ENCODE measurements at regions not wholly inside any gene's neighbourhood (a gene's known extent, or its start where the extent isn't known, plus 50 kb on each side); places are given as distances from the start of the nearest gene placed in this dataset.
"Not testable (repeated sequence)": the region's sequence is repeated elsewhere in the genome, so short reads cannot be mapped to it uniquely, and the experiment has no call there.

DNA sequence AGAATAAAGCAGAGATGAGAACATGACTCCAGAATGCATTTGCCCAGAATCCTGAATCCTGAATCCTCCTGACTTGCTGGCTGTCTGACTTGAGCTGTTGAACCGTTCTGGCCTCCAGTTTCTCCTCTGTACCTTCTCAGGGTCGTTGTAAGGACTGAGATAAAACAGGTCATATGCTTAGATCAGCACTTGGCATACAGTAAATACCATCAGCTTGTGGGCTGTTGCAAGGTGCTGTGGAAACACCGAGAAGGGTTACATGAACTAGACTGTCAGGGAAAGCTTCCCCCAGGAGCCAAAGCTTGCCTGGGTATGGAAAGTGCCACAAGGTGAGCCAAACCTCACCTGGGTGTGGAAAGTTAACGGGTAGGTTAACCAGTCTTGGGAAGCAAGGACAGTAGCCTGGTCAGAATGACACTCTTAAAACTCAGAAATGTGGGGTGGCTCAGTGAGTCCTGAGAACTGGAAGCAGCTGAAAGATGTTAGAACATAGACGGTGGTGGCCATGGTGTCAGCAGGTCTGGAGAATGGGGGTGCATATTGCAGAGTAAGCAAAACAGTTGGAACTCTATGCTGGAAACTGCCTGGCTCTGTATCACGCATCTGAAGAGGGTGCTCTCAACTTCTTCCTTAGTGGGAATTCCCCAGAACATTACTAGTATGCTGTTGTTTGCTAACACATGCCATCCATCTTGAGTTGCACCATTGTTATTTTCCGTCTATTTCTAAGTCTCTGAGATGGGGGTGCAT lies 105.3 kb upstream of the DYRK2 start:
- TF ChIP-seq CTCF (IDR thresholded peaks at IDR 0.05; ENCODE audit: insufficient read depth, low read depth, low read length, missing control alignments) = no peak
- no peak overlapping the region for H3K4me3 ChIP-seq (ENCODE audit: low read depth, low read length)
- DNase-seq (ENCODE audit: low read depth) = no peak

DNA sequence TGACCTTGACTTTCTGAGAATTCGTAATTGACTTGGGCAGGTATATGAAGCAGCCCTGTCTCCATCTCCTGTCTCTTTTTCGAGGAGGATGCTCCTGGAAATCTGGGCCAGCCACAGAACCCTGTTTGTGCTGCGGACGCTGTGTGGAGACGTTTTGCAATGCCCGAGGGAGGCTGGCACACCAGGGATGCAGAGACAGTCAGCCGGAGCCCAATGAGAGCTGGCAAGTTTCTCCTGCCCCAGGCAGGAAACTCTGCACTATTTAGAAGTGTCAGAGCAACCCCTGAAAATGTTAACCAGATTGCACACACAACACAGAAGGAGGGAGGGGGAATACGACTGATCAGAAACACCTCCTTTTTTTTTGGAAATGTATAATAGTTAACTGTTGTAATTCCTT lies 103.2 kb upstream of the DYRK2 start:
- DNase-seq (ENCODE audit: low read depth) = no peak
- TF ChIP-seq CTCF (IDR thresholded peaks at IDR 0.05; ENCODE audit: insufficient read depth, low read depth, low read length, missing control alignments) = no peak
- H3K4me3 ChIP-seq (ENCODE audit: low read depth, low read length) = no peak overlapping the region

DNA sequence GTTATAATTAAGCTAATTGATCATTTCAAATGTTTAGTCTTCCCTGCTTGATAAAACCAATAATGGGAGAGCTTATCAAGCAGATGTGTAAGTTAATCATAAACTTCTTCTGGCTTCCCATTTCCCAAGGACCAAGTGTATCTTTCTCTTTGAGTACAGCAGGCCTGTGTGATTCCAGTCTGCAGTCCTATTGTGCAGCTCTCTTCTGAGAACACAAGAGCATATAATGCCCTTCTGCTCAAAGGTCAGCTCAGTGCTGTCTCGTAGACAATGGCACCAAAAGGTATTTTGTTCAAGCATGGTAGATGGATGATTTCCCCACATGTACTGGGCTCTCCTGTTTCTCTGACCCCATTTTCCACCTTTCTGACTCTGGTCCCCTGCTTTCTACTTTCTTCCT lies 101.8 kb upstream of the DYRK2 start:
- H3K4me3 ChIP-seq (ENCODE audit: low read depth, low read length) = no peak overlapping the region
- no peak for TF ChIP-seq CTCF (IDR thresholded peaks at IDR 0.05; ENCODE audit: insufficient read depth, low read depth, low read length, missing control alignments)
- no peak for DNase-seq (ENCODE audit: low read depth)

DNA sequence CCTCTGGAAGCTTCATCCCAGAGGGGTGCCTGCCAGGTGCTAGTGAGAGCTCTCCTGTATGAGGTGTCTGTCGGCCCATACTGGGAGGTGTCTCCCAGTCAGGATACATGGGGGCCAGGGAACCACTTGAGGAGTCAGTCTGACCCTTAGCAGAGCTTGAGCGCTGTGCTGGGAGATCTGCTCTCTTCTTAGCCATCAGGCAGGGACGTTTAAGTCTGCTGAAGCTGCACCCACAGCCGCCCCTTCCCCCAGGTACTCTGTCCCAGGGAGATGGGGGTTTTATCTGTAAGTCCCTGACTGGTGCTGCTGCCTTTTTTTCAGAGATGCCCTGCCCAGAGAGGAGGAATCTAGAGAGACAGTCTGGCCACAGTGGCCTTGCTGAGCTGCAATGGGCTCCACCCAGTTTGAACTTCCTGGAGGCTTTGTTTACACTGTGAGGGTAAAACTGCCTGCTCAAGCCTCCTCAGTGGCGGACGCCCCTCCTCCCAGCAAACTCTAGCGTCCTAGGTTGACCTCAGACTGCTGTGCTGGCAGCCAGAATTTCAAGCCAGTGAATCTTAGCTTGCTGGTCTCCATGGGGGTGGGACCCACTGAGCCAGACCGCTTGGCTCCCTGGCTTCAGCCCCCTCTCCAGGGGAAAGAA lies 93.3 kb upstream of the DYRK2 start:
- peak; percentile 55 for DNase-seq (ENCODE audit: low read depth)
- not testable (repeated sequence) for H3K4me3 ChIP-seq (ENCODE audit: low read depth, low read length)

DNA sequence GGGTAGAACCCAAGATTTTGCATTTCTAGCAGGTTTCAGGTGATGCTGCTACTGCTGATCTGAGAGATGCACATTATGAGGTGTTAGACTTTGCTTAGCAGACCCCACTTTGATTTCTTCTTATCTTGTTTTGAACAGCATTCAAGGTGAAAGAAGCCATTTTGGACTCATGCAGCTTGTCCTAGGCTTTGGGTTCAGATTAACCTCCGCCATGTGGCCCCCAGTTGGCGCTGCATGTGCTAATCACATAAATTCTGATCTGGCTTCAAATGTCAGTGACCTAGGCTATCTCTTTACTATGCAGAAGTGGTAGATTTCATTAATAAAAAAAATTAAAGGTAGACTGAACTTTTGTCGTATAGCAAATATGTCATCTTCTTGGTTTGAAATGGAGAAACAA lies 89.8 kb upstream of the DYRK2 start:
- DNase-seq (ENCODE audit: low read depth) = no peak
- H3K4me3 ChIP-seq (ENCODE audit: low read depth, low read length) = no peak overlapping the region
- TF ChIP-seq CTCF (IDR thresholded peaks at IDR 0.05; ENCODE audit: insufficient read depth, low read depth, low read length, missing control alignments) = no peak

DNA sequence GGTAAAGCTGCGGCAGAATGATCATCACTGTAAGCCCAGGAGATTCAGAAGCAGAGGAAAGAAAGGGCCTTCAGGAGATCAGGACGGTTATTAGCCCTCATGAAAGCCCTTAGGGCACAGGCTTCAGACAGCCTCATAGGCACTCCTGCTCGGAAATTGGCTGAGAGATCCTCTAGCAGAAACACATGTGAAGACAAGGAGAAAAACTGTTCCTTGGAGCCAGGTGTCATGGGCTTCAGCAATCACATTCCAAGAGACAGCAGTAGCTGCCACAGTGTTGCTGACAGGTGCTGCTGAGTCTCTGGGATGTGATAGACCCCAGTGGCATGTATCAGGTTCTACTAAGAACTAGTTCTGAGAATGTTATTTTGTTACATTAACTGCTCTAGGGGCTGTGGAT lies 88.8 kb upstream of the DYRK2 start:
- no peak for TF ChIP-seq CTCF (IDR thresholded peaks at IDR 0.05; ENCODE audit: insufficient read depth, low read depth, low read length, missing control alignments)
- no peak overlapping the region for H3K4me3 ChIP-seq (ENCODE audit: low read depth, low read length)
- DNase-seq (ENCODE audit: low read depth) = no peak

- H3K4me3 ChIP-seq (ENCODE audit: low read depth, low read length) = no peak overlapping the region
- no peak for TF ChIP-seq CTCF (IDR thresholded peaks at IDR 0.05; ENCODE audit: insufficient read depth, low read depth, low read length, missing control alignments)
- no peak for DNase-seq (ENCODE audit: low read depth)
Measured at GRCh38 chr12:67562513-67563287, 85.8 kb upstream of the DYRK2 start.
